Stimulated activated CD4-positive, alpha-beta T cell treated with anti-CD3 and anti-CD28 coated beads, Interleukin-12 subunit alpha, Interleukin-12 subunit beta, amount 100 ng/mL, for 4 hours (primary cell): ENCODE measurements at regions not wholly inside any gene's neighbourhood (a gene's known extent, or its start where the extent isn't known, plus 50 kb on each side); places are given as distances from the start of the nearest gene placed in this dataset.
"Not testable (repeated sequence)": the region's sequence is repeated elsewhere in the genome, so short reads cannot be mapped to it uniquely, and the experiment has no call there.

ENCODE experiments used
- DNase-seq: peaks from one replicate; pipeline ENCODE4 v3.0.0-alpha.2; 2020

DNA sequence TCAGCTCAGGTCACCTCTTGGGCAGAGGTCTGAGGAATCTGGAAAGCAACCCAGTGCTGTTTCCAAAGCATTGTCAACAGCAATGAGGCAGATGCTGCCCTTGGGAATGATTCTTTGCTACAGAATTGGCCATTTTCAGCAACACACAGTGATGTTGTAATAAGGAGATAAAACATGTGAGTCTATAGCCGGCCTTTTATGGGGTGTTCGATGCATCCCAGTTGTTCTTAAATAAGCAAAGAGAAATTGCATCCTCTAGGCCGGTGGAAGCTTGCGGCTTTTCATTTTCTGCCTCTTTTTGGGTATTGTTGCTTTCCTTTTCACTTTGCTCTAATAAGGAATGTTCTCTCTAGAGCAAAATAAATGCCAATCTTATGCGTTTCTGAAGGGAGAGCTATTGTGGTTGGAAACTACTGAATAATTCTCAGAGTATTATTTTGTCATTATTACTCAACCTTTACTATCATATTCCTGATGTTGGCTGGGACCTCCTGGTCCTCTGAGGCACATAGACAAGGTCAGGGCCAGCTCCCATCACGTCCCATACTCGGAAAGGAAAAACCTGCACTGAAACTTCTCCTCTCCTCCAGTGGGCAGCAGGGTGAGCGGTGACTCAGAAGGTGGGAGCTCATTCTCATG is 214.2 kb downstream of the CDH26 start:
- DNase-seq: no peak

DNA sequence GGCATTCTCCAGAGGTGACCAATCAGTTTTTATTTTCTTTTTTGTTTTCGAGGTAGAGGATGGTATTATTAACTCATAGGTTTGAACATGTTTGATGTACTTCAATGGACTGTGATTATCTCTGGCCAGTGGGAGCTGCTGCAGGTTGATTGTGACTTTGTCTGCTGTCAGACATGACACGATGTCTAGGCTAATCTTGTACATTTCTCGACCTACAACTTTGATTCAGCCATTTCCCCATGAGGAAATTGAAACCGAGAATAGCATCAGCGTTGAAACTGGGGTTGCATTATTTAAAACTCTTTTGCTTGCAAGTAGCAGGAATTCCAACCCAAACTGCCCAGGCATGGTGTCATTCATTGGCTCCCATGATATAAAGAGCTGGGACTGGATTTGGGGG is 218.9 kb downstream of the CDH26 start:
- DNase-seq: no peak

DNA sequence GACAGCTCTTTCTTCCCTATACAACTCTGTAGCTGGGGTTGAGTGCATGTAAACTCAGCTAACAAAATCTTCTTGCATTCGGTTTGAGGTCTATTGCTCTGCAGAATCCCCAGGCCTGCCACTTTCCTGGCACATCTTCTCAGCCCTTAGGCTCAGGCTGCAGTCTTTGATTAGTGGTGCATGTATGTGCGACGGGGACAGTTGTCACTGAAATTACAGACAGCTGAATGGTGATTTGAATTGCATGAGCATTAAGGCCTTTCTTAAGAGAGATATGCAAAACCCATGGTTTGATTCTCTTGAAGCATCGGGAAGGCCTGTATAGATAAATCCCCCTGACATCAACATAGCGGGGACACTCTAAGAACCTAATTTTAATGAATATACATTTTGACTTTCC is 222.8 kb downstream of the CDH26 start:
- DNase-seq: no peak

DNA sequence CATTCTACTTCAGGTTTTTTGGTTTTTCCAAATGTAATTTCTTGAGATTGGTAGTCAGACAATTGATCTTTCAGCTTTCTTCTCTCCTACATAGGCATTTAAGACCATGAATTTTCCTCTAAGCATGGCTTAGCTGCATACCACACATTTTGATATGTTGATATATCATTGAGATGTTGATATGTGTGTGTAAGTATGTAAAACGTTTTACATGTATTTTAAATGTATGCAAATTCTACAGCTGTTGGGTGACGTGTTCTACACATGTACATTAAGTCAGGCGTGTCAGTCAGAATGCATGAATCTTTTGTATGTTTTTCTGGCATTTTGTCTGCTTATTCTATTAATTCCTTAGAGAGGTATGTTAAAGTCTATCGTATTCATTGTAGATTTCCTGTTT is 228.2 kb downstream of the CDH26 start:
- no peak for DNase-seq

DNA sequence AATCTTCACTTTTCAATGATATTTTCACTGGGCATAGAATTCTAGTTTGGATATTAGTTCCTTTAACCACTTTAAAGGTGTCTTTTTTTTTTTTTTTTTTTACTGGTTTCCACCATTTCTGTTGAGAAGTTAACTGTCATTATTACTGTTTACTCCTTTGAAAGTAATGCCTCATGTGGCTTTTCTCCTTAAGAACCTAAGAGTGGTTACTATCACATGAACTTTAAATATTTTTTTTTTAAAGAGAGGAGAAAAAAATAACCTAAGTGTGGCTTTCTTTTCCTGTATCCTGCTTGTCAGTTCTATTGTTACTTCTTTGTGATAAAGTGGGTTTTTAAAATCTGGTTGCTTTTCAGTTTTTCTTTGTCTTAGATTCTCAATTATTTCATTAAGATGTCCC is 229.5 kb downstream of the CDH26 start:
- no peak for DNase-seq

DNA sequence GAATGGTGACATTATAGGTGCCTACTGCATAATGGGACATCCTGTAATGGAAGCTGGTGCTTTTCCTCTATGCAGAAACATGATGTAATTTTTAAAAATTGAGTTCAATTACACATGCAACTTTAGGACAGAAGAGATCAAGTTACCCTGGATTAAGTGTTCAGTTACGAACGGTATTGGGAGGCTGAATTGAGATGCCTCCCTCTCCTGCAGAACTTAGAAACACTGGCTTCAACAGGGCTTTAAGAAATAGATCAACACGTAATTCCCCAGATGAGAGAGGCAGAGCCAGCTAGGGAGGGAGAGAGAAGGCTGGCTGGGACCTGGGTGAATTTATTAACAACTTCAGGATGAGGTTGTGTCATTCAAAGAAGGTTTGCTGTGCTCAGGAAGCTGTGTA is 232.8 kb downstream of the CDH26 start:
- DNase-seq: no peak

DNA sequence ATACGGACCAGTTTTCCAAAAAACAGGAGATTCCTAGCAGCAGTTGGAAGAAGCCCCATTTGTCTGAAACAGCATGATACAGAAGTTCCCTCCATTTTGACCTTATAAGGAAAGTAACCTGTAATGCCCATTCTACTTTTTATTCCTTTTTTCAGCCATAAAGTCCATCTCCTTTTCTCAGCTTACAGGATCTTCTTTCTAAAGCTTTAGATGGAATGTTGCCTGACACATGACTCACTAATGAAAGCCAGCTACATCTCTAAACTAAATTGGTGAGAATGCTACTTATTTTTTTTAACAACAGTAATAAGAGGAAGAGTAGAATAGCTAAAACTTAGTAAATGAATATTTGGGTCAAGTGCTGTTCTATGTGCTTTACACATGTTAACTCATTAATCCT is 234.1 kb downstream of the CDH26 start:
- no peak for DNase-seq

DNA sequence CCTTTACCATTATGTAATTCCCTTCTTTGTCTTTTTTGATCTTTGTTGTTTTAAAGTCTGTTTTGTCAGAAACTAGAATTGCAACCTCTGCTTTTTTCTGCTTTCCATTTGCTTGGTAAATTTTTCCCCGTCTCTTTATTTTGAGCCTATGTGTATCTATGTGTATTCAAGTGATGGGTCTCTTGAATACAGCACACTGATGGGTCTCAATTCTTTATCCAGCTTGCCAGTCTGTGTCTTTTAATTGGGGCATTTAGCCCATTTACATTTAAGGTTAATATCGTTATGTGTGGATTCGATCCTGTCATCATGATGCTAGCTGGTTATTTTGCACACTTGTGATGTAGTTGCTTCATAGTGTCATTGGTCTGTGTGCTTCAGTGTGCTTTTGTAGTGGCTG is 240.9 kb downstream of the CDH26 start:
- not testable (repeated sequence) for DNase-seq

DNA sequence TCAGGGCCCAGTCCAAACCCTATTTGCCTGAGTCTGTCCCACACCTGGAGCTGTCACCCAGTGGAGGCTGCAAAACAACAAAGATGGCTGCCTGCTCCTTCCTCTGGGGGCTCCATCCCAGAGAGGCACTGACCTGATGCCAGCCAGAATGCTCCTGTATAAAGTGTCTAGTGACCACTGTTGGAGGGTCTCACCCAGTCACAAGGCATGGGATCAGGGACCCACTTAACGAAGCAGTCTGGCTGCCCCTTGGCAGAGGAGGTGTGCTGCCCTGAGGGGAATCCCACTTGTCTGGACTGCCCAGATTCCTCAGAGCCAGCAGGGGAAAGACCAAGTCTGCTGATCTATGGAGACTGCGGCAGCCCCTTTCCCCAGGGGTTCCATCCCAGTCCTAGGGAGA is 241.6 kb downstream of the CDH26 start:
- no peak for DNase-seq

DNA sequence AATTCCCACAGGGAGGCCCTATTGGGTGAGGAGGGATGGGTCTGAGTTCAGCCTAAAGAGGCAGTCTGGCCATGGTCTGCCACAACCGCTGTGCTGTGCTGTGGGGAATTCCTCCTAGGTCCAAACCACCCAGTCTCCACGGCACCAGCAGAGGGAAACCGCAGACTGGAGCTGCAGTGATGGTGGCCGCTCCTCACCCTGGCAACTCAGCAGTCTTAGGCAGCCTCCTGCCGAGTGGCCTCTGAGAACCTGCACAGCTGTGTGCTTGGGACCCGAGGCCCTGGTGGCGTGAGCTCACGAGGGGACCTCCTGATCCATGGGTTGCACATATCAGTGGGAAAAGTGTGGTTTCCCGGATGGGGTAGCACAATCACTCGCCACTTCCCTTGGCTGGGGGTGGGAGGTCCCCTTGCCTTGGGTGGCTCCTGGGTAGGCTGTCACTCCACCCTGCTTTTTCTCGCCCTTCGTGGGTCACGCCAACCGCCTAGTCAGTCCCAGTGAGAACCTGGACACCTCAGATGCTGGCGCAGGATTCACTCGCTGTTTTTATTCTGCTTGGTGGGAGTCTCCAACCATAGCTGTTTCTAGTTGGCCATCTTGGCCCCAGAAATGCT is 242.2 kb downstream of the CDH26 start:
- no peak for DNase-seq

DNA sequence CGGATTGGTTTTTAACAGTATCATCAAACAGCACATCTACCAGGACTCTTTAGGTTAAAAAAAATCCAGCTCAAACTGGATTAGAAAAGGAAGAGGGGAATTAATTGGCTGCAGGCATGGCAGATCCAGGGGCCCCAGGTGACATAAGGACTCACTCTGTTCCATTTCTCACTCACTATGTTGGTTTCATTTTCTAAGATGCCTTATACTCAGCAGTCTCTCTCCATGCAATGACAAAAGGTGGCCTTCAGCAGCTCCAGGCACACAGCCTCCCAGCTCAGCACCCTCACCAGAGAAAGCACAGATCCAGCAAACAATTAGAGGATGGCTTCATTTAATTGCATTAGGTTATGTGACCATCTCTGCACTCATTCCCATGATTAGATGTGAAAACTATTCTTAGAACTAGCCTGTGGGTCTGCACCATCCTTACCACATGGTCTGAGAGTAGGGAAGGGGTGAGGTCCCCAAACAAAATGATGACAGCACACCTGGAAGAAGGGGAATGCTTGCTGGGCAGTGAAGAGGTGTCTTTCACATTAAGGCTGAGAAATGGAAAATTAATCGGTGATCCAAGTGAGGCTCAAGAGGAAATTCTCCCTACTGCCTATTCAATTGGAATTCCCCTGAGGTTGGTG is 243.1 kb downstream of the CDH26 start:
- DNase-seq: no peak

DNA sequence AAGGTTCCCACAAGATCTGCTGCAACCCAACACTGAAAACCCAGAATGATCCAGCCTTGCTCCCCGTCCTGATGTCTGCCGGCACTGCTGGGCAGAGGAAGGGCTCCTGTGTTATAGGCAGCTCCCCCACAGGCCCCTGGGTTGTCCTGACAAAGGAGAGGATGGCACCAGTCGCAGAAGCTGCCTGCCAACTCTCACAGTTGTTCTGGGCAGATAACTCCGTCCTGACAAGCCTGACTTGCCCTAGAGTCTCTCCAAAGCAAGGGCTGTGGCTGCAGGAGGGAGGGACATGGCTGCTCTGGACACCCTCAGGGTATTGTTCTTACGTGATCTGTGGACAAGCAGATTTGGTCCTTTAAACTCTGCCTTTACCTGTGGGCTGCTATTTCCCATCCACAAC is 243.8 kb downstream of the CDH26 start:
- DNase-seq: no peak

DNA sequence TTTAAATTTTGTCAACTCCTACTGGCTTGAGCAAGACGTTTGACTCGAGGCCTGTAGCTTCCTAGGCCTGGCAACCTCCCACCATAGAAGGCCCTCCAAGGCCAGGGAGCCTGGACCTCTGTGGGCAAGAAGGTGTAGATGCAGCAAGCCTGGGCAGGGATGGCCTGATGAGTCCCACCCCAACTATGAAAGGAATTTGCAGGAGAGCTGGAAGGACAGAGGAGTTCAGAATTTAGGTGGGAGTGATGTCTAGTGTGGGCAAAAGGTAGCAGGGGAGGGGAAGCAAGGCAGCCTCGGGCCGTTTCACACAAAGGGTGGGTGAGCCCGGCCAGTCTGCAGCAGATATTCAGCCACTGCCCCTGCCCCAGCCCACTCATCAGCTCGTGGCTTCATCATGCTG is 245.2 kb downstream of the CDH26 start:
- DNase-seq: no peak

DNA sequence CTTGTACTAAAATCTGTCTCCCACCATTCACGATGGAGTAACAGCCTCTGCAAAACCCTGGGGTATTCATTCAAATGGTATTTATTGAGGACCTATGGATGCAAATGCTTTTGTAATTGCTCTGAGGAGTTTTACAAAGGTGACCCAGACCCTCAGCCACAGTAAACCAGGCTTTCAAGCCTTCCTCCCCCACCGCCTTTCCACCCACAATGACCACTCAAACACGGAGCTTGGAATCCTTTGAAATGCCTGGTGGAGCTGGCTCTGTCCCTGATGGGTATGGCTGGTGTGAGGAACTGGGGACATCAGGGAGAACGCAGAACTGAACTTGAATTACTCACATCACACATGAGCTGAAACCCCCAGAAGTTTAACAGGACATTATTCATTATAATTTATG is 246.4 kb downstream of the CDH26 start:
- no peak for DNase-seq

DNA sequence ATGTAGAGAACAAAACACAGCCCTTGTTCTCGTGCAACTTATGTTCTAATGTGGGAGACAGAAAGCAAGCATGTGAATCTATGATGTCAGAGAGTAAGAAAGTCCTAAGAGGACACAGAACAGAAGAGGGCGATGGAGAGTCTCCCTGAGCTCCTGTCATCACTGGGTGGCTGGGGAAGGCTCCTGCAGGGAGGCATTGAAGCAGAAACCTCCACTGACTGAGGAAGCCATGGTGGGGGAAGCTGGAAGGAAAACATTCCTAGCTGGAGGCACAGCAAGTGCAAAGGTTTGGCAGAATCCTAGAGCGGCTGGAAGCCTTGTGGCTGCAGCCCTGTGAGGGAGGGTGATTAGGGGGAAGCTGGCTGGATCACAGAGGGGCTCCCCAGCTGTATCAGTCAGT is 248.0 kb downstream of the CDH26 start:
- no peak for DNase-seq

DNA sequence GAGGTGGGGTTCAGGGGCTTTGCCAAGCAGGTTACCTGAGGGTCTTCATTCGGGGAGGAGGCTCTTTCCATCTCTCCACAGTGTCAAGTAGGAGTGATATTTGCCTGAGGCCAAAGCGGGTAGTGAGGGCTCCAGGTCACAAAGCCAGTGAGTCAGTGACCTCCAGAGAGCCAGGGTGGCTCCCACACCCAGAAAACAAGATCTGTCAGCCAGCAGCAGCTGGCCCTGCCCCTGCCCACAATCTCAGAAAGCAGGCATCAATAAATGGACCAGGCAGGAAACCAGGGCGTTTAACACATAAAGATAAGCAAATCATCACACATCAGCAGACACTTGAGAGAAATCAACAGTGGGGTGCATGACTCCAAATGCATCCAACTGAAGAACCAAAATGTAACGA is 250.8 kb downstream of the CDH26 start:
- no peak for DNase-seq

DNA sequence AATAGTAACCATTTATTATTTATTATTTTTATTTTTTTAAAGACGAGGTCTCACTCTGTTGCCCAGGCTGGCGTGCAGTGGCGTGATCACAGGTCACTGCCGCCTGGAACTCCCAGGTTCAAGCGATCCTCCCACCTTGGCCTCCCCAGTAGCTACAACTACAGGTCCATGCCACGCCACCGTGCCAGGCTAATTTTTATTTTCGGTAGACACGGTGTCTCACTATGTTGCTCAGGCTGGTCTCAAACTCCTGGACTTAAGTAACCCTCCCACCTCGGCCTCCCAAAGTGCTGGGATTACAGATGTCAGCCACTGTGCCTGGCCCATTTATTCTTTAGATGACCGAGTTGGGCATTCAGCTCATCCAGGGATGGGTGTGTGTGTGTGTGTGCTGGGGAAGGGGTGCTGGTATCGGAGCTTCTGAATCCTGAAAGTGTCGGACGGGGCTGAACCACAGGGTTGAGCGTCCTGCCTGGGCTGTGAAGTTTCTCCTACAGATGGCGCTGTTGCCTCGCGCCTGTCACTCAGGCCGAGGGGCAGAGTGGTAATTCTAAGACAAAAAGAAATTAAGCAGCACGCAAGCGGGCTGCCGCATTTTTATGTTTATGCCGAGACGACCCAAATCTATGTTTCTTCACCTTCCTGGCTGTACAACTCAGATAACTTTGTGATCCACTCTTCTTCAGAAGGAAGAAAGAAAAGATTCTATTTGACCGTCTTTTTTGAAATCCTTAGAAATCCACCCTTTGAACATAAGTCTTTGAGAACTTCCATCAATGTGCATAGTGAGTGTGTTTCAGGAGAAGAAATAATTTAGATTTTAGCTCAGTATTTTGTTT is 252.8 kb downstream of the CDH26 start:
- DNase-seq: peak; percentile 55

DNA sequence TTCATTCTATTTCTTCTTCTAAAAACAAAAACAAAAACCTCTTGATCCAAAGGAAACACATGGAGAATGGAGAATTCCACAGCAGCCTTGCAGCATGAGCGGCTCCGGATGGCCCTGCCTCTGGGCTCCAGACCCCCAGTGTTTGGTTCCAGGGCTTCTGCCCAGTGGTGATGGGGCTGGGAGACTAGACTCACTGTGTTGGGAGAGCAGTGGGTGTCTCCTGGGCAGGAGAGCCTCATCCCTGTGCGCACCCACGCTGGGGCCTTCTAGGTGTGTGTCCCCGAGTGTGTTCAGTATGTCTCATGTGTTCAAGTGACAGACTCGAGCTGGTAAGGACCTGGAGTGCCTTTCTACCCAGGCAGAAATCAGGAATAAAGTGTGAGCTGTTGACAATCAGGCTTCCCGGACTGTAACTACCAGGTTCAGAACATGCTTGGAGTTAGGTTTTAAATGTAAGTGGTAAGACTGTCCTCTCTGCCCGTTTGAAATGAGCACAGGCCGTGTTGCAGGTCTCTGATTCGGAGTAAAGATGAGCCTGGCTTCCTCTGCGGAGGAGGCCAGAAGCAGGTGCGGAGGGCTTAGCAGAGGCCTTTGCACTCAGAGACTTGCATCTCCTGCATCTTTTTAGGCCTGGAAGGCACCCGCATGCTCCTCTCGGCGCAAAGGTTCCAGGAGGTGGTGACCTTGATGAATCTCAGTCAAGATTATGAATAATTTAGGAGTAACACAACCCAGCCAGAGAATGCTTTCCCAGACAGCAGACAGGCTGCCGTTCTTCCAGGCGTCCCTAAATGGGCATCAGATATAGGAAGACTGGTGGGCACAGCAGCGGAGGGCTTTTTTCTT is 253.6 kb downstream of the CDH26 start:
- DNase-seq: no peak

DNA sequence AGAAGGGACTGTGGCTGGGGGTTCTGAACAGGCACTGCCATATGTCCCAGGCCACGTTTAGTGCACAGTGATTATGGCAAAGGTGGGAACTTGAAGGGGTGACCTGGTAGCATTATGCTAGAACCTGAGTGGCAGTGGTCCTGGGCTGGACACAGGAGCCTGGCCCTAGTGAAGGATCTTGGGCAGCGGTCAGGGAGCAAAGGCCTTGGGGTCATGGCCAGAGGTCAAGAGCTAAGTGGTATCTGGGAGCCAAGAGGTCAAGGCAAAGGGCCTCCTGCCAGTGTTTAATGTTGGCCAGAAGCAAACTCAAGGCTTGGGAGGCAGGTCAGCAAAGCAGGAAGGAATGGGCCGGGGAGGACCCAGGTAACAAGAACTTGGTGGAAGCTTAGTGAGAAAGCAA is 254.5 kb downstream of the CDH26 start:
- DNase-seq: no peak

DNA sequence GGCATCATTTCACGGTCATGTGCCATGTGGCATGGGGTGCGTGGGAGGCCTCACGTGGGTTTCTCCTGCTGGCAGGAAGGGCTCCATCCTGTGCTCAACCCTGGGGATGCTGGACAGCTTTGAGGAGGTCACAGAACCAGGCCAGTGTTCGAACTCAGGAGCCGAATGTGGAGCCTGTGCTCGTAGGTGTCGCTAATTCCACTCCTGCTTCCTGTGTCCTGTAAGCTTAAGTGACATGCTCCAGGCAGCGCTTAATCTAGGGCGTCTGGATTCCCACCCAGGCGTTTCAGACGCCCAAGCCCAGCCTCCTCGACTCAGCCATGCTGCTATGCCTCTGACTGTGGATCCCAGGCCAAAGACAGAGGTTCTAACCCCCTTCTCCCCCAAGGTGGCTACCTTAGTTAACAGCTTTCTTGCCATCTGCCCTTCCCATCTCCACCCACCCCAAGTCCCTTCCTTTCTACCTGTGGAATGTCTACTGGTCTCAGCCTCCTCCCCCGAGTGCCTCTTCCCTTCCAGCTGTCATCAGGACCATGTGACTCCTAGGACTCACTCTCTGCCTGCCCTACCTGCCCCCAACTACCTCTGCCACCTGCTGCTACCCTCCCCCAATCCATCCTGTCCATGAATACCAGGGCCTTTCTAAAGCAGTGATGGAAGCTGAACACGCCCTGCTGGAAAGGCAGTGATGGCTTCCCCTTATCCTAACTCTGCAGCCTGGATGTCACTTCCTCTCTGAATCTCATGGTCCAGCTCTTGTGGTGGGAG is 255.1 kb downstream of the CDH26 start:
- DNase-seq: no peak

DNA sequence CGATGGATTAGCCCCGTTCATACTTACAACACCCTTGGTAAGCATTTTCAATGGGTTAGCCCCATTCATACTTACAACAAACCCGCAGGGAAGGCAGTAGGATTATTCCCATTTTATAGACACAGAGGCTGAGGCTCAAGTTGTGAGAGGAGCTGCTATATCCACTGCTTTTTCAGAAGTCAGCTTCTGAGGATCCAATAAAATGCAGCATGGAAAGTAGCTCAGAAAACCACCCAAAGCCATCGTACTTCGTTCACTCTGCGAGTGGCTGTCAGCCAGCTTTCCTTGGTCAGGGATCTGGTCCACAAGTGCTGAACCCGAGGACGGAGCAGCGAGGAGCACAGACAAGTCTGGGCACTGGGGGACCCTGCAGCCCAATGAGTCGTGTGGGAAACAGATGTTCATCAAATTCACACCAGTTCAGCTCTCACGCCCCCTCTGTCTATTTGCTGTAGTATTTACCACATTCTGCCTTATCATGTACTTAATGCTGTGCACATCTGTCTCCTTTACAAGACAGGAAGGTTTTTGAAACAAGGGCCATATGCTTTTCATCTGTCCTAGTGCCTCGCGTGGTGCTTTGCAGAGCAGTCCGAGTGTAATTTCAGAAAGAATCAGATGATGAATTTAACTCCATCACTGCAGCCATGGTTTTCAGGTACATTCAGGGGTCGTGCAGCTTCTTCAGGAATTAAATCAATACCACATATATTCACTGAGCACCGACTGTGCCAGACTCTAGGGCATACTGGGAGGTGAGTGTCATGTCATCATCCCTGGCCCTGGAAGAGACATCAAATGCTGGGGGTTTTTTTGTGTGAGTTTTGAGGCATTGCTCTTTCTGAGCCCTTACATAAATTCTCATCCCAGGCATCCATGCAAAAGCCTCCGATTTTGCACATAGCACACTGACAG is 256.9 kb downstream of the CDH26 start:
- DNase-seq: no peak
